Sigmoid colon (tissue), 4 donors: ENCODE measurements at regions not wholly inside any gene's neighbourhood (a gene's known extent, or its start where the extent isn't known, plus 50 kb on each side); places are given as distances from the start of the nearest gene placed in this dataset.

ENCODE experiments used
- POLR2A ChIP-seq, 2 donors: fragments of 450-650 bp; IDR thresholded peaks; one replicate each; pipeline ENCODE4 v1.6.1; 2016; ENCODE audit warnings: antibody characterized with exemption in 2 of 2, mild to moderate bottlenecking in 2 of 2, moderate library complexity in 2 of 2
- POLR2AphosphoS5 ChIP-seq, 4 donors: sonication (generic); formaldehyde crosslinking; IDR thresholded peaks; one replicate each; pipeline ENCODE4 v1.6.1; 2017; ENCODE audit warnings: antibody characterized with exemption in 4 of 4

GRCh38 chr2:5373200-5373599, 319.0 kb upstream of the SOX11 start:
- TF ChIP-seq POLR2A (IDR thresholded peaks at IDR 0.05) = no peak
- no peak for TF ChIP-seq POLR2AphosphoS5 (IDR thresholded peaks at IDR 0.05)
